B cell (primary cell): ENCODE measurements at regions not wholly inside any gene's neighbourhood (a gene's known extent, or its start where the extent isn't known, plus 50 kb on each side); places are given as distances from the start of the nearest gene placed in this dataset.

Source experiments
- ATAC-seq: fragments of 200-7000 bp; cut with Tn5 transposase; one replicate; pipeline ENCODE4 v1.10.0; 2021; ENCODE audit warnings: low read depth, mild to moderate bottlenecking, moderate number of reproducible peaks, moderate library complexity
- CTCF ChIA-PET: fragments of 350-600 bp; sonication (Branson Sonifier 250); formaldehyde crosslinking; loops from one replicate; lab custom pipeline; 2021; ENCODE audit warnings: antibody characterized with exemption, inconsistent platforms; lab: Charles Lee
- POLR2A ChIA-PET: fragments of 350-600 bp; sonication (Branson Sonifier 250); formaldehyde crosslinking; loops from one replicate; lab custom pipeline; 2021; ENCODE audit warnings: antibody characterized with exemption; lab: Charles Lee
- DNase-seq: peaks from one replicate; pipeline ENCODE4 v3.0.0; 2013
- H2AFZ ChIP-seq: 2 replicates; pipeline ENCODE4 v1.6.1; 2012; ENCODE audit warnings: mild to moderate bottlenecking, low read depth, low read length; ENCODE audit not compliant: insufficient read depth, poor library complexity, severe bottlenecking
- H3K27ac ChIP-seq, 2 donors: 1 replicate in 1 of 2; 2 replicates in 1 of 2; pipeline ENCODE4 v1.5.1; 2012 to 2013; ENCODE audit warnings: low read length in 2 of 2, mild to moderate bottlenecking in 2 of 2, moderate library complexity in 1 of 2
- H3K27me3 ChIP-seq, 4 experiments: fragments of 200-600 bp in 1 of 4; sonication (generic) in 1 of 4; replicated peaks in 1 of 4; 1 replicate in 2 of 4; 2 replicates in 2 of 4; pipeline versions ENCODE4 v1.6.1 to v1.7.0; 2013 to 2016; ENCODE audit warnings: low read length in 3 of 4, mild to moderate bottlenecking in 2 of 4, mixed read lengths in 1 of 4, moderate library complexity in 1 of 4; ENCODE audit not compliant: insufficient read depth in 4 of 4, control insufficient read depth in 3 of 4; ENCODE audit errors: control extremely low read depth in 1 of 4
- H3K36me3 ChIP-seq, 2 experiments: replicated peaks in 1 of 2; 1 replicate in 1 of 2; 2 replicates in 1 of 2; pipeline versions ENCODE4 v1.6.1 to v1.7.1; 2013; ENCODE audit warnings: low read length in 1 of 2; ENCODE audit not compliant: insufficient read depth in 2 of 2, control insufficient read depth in 1 of 2; ENCODE audit errors: control extremely low read depth in 1 of 2, extremely low read depth in 1 of 2
- H3K4me1 ChIP-seq, 2 donors: fragments of 200-600 bp in 1 of 2; sonication (generic) in 1 of 2; 1 replicate in 1 of 2; 2 replicates in 1 of 2; pipeline versions ENCODE4 v1.5.1 to v1.6.1; 2013 to 2017; ENCODE audit warnings: low read length in 2 of 2; ENCODE audit not compliant: control insufficient read depth in 2 of 2, insufficient read depth in 2 of 2
- H3K4me2 ChIP-seq: replicated peaks from 2 replicates; pipeline ENCODE3; 2012; ENCODE audit warnings: mild to moderate bottlenecking, low read depth, low read length; ENCODE audit not compliant: poor library complexity, severe bottlenecking
- H3K4me3 ChIP-seq, 5 experiments: fragments of 200-600 bp in 1 of 5; sonication (generic) in 1 of 5; 1 replicate in 3 of 5; 2 replicates in 2 of 5; pipeline versions ENCODE4 v1.5.1 to v1.7.0; 2011 to 2016; ENCODE audit warnings: low read length in 4 of 5, mild to moderate bottlenecking in 4 of 5, low read depth in 2 of 5, control low read depth in 1 of 5, moderate library complexity in 1 of 5; ENCODE audit not compliant: insufficient read depth in 1 of 5; ENCODE audit errors: control extremely low read depth in 1 of 5, extremely low read depth in 1 of 5
- H3K79me2 ChIP-seq: fragments of 200-600 bp; sonication (generic); one replicate; pipeline ENCODE4 v1.6.0; 2016; ENCODE audit warnings: low read length; ENCODE audit not compliant: control insufficient read depth, insufficient read depth
- H3K9ac ChIP-seq: fragments of 200-600 bp; sonication (generic); 2 replicates; pipeline ENCODE4 v1.6.1; 2017; ENCODE audit warnings: mild to moderate bottlenecking, low read length, moderate library complexity
- H3K9me3 ChIP-seq, 3 donors: one replicate each; pipeline versions ENCODE4 v1.6.1 to v1.7.1; 2013; ENCODE audit warnings: low read length in 2 of 3; ENCODE audit not compliant: control insufficient read depth in 2 of 3, insufficient read depth in 1 of 3; ENCODE audit errors: control extremely low read depth in 1 of 3
- H4K20me1 ChIP-seq: 2 replicates; pipeline ENCODE4 v1.6.0; 2012; ENCODE audit warnings: mild to moderate bottlenecking, low read length; ENCODE audit not compliant: insufficient read depth, control insufficient read depth, poor library complexity, severe bottlenecking
- H3K27ac Mint-ChIP-seq: one replicate; pipeline ENCODE4 v1.8.0; 2021; ENCODE audit warnings: mixed read lengths
- H3K27me3 Mint-ChIP-seq: one replicate; pipeline ENCODE4 v1.8.0; 2021; ENCODE audit warnings: mixed read lengths
- H3K4me1 Mint-ChIP-seq: one replicate; pipeline ENCODE4 v1.8.0; 2021; ENCODE audit warnings: mixed read lengths
- H3K4me3 Mint-ChIP-seq: one replicate; pipeline ENCODE4 v1.8.0; 2021; ENCODE audit warnings: mixed read lengths
- H3K9me3 Mint-ChIP-seq: one replicate; pipeline ENCODE4 v1.8.0; 2022; ENCODE audit warnings: mixed read lengths; ENCODE audit not compliant: insufficient read depth
- EZH2 ChIP-seq: IDR thresholded peaks from 2 replicates; pipeline ENCODE4 v1.6.1; 2012; ENCODE audit warnings: borderline replicate concordance, low read depth, mild to moderate bottlenecking, moderate library complexity, low read length; ENCODE audit not compliant: insufficient read depth, poor library complexity, severe bottlenecking
- WGBS: methylation state at CpG from one replicate; pipeline ENCODE4 v1.1.5; 2013; ENCODE audit warnings: missing lambda C conversion rate; ENCODE audit not compliant: insufficient coverage; 5-methylcytosine and 5-hydroxymethylcytosine counted together
- intact Hi-C: fragments of 100-400 bp; cut with micrococcal nuclease; formaldehyde crosslinking; loops from one replicate; pipeline ENCODE4 v1.10.0; 2022
- TF ChIP-seq, protein P1 (sequence below): fragments of 200-600 bp; IDR thresholded peaks from one replicate; pipeline ENCODE4 v1.8.0; 2022; ENCODE audit warnings: antibody characterized with exemption, mild to moderate bottlenecking

DNA sequence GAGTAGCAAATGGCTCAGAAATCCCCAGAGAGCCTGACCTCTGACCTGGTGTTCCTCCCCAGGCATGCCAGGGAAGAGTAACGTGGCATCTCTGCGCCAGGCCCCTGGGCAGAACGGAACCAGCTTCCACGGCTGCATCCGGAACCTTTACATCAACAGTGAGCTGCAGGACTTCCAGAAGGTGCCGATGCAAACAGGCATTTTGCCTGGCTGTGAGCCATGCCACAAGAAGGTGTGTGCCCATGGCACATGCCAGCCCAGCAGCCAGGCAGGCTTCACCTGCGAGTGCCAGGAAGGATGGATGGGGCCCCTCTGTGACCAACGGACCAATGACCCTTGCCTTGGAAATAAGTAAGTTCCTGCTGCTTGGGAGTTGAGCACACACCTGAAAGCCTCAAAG lies 83.4 kb upstream of the PACRGL start:
- Histone ChIP-seq H3K79me2 (no peaks in the 10 kb centered on the region), H2AFZ (no peak overlapping the region), H3K9me3 (no peaks in the 10 kb centered on the region), H3K4me3 (no peak overlapping the region), H4K20me1 (no peaks in the 10 kb centered on the region), H3K36me3 (no peaks in the 10 kb centered on the region), H3K4me2 (no peak overlapping the region), H3K9ac (no peak overlapping the region), H3K27me3 (no peaks in the 10 kb centered on the region), H3K4me1 (no peaks in the 10 kb centered on the region), H3K27ac (no peak overlapping the region)
- no peak for ATAC-seq
- Mint-ChIP-seq H3K4me3 (no peak overlapping the region), H3K27me3 (no peaks in the 10 kb centered on the region), H3K27ac (no peak overlapping the region), H3K9me3 (no peaks in the 10 kb centered on the region), H3K4me1 (no peaks in the 10 kb centered on the region)
- intact Hi-C loops = no loop called here
- ChIA-PET CTCF (no interaction called here), POLR2A (no interaction called here)
- DNase-seq = no peak
- WGBS = 82% methylated on average over 8 of the region's 8 CpGs
- TF ChIP-seq, protein P1, sequence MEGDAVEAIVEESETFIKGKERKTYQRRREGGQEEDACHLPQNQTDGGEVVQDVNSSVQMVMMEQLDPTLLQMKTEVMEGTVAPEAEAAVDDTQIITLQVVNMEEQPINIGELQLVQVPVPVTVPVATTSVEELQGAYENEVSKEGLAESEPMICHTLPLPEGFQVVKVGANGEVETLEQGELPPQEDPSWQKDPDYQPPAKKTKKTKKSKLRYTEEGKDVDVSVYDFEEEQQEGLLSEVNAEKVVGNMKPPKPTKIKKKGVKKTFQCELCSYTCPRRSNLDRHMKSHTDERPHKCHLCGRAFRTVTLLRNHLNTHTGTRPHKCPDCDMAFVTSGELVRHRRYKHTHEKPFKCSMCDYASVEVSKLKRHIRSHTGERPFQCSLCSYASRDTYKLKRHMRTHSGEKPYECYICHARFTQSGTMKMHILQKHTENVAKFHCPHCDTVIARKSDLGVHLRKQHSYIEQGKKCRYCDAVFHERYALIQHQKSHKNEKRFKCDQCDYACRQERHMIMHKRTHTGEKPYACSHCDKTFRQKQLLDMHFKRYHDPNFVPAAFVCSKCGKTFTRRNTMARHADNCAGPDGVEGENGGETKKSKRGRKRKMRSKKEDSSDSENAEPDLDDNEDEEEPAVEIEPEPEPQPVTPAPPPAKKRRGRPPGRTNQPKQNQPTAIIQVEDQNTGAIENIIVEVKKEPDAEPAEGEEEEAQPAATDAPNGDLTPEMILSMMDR = no peak
- no peak for TF ChIP-seq EZH2

DNA sequence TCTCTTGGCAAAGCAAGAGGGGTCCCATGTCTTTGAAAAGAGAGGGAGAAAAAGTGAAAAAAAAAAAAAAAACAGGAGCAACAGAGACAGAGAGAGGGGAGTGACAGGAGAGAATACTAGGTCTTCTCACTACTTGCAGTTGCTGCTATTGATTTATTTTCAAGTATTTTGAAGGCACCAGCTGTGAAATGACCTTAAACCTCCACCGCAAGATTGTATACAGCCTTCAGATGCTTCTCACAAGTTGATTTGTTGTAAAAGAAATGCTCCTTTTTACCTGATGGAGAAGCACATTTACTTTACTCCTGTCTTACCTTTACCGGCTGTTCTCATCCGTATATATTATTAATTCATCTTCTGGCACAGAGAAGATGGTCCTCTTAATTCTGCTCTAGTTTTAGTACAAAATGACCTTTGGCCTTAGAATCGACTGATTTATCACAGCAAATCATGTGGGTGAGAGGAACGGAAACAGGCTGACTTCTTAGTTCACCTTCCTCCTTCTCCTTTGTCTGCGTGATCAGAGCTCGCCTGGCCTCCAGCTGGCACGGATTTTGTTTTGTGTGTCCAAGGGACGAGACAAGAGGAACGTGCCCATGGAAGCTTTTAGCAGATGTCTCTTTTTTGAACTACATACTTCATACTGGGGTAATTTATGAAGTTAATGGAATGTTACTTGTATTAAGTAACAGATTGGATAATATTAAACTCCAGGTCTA lies 82.4 kb upstream of the PACRGL start:
- Histone ChIP-seq H3K4me2 (no peak overlapping the region), H3K27me3 (no peaks in the 10 kb centered on the region), H3K4me3 (no peak overlapping the region), H3K4me1 (no peaks in the 10 kb centered on the region), H3K9ac (no peak overlapping the region), H2AFZ (no peak overlapping the region), H3K79me2 (no peaks in the 10 kb centered on the region), H3K9me3 (no peaks in the 10 kb centered on the region), H4K20me1 (no peaks in the 10 kb centered on the region), H3K27ac (no peak overlapping the region), H3K36me3 (no peaks in the 10 kb centered on the region)
- H3K27me3 Mint-ChIP-seq = no peaks in the 10 kb centered on the region
- no peak overlapping the region for H3K27ac Mint-ChIP-seq
- CTCF ChIA-PET = no interaction called here
- ATAC-seq = no peak
- TF ChIP-seq, protein P1 = no peak
- TF ChIP-seq EZH2 = no peak
- POLR2A ChIA-PET = no interaction called here
- H3K9me3 Mint-ChIP-seq = no peaks in the 10 kb centered on the region
- no peak overlapping the region for H3K4me3 Mint-ChIP-seq
- no peak for DNase-seq
- intact Hi-C loops = no loop called here
- no peaks in the 10 kb centered on the region for H3K4me1 Mint-ChIP-seq
- whole genome bisulfite sequencing = 43% methylated on average over 3 of the region's 10 CpGs
